HCT116 (cell line): ENCODE measurements at regions not wholly inside any gene's neighbourhood (a gene's known extent, or its start where the extent isn't known, plus 50 kb on each side); places are given as distances from the start of the nearest gene placed in this dataset.

ENCODE experiments used
- ATAC-seq: fragments of 200-7000 bp; cut with Tn5 transposase; 2 replicates; pipeline ENCODE4 v1.9.1; 2020; ENCODE audit warnings: mild to moderate bottlenecking, moderate library complexity
- BruUV-seq: library from RNA; stranded (reverse); fragments of 400-500 nt; replicated peaks from 2 replicates; lab custom pipeline; 2021; lab: Mats Ljungman, UMichigan
- CTCF ChIA-PET: fragments of 300-600 bp; sonication (Branson Sonifier 250); formaldehyde crosslinking; loops from one replicate; lab custom pipeline; 2021; ENCODE audit warnings: antibody characterized with exemption; lab: Charles Lee
- POLR2A ChIA-PET: fragments of 300-600, 350-600 bp; sonication (Branson Sonifier 250); formaldehyde crosslinking; loops from one replicate; lab custom pipeline; 2021; ENCODE audit warnings: antibody characterized with exemption; lab: Charles Lee
- RAD21 ChIA-PET, 2 experiments: fragments of 300-600 bp; sonication (Branson Sonifier 250); formaldehyde crosslinking; loops; one replicate each; lab custom pipeline; 2023; ENCODE audit warnings: low total read pairs in 2 of 2; ENCODE audit not compliant: uncharacterized antibody in 2 of 2, unreplicated experiment in 2 of 2, low non-redundant PET in 1 of 2; lab: Charles Lee
- DNase-seq: peaks from one replicate; pipeline ENCODE4 v3.0.0-alpha.2; 2010; ENCODE audit warnings: low read depth, low spot score
- H2AFZ ChIP-seq: fragments of 200-600 bp; shearing (Covaris generic), sonication (generic); 2 replicates; pipeline ENCODE4 v1.6.1; 2017; ENCODE audit warnings: low read depth, mixed run types, mixed read lengths, antibody characterized with exemption, low read length; ENCODE audit not compliant: poor library complexity, severe bottlenecking
- H3K27ac ChIP-seq: 2 replicates; pipeline ENCODE4 v1.5.1; 2012; ENCODE audit warnings: low read depth, low read length
- H3K27me3 ChIP-seq: fragments of 200-600 bp; sonication (generic); 2 replicates; pipeline ENCODE4 v1.6.1; 2016; ENCODE audit warnings: mixed run types, low read length, mixed read lengths; ENCODE audit not compliant: insufficient read depth
- H3K36me3 ChIP-seq, 2 experiments: fragments of 200-500 bp in 1 of 2; fragments of 200-600 bp in 1 of 2; sonication (Bioruptor generic) in 1 of 2; sonication (generic) in 1 of 2; 2 replicates each; pipeline versions ENCODE4 v1.5.1 to v1.6.1; 2014 to 2016; ENCODE audit warnings: low read length in 2 of 2, inconsistent platforms in 1 of 2, mixed read lengths in 1 of 2, mixed run types in 1 of 2; ENCODE audit not compliant: insufficient read depth in 2 of 2, control insufficient read depth in 1 of 2
- H3K4me1 ChIP-seq, 2 experiments: fragments of 200-600 bp in 1 of 2; sonication (generic) in 1 of 2; 2 replicates each; pipeline versions ENCODE4 v1.5.1 to v1.6.1; 2012 to 2017; ENCODE audit warnings: low read length in 2 of 2, inconsistent platforms in 1 of 2, mild to moderate bottlenecking in 1 of 2, mixed read lengths in 1 of 2, mixed run types in 1 of 2, moderate library complexity in 1 of 2; ENCODE audit not compliant: insufficient read depth in 2 of 2, control insufficient read depth in 1 of 2
- H3K4me2 ChIP-seq: fragments of 200-600 bp; sonication (generic); 2 replicates; pipeline ENCODE4 v1.6.1; 2017; ENCODE audit warnings: mixed run types, low read length, mixed read lengths
- H3K4me3 ChIP-seq, 2 experiments: fragments of 200-600 bp in 1 of 2; sonication (generic) in 1 of 2; replicated peaks in 1 of 2; 2 replicates each; pipeline ENCODE4 v1.5.1; 2011 to 2016; ENCODE audit warnings: low read length in 2 of 2, control low read depth in 1 of 2, low read depth in 1 of 2, mild to moderate bottlenecking in 1 of 2, mixed read lengths in 1 of 2, mixed run types in 1 of 2
- H3K79me2 ChIP-seq: fragments of 200-600 bp; sonication (generic); 2 replicates; pipeline ENCODE4 v1.6.1; 2017; ENCODE audit warnings: mild to moderate bottlenecking, mixed run types, low read length, moderate library complexity, mixed read lengths; ENCODE audit not compliant: insufficient read depth
- H3K9ac ChIP-seq: fragments of 200-600 bp; sonication (generic); 2 replicates; pipeline ENCODE4 v1.6.1; 2016; ENCODE audit warnings: low read length, mixed read lengths
- H3K9me2 ChIP-seq: fragments of 200-600 bp; sonication (generic), shearing (Covaris generic); 2 replicates; pipeline ENCODE4 v1.6.1; 2017; ENCODE audit warnings: mixed run types, mild to moderate bottlenecking, moderate library complexity; ENCODE audit not compliant: insufficient read depth
- H3K9me3 ChIP-seq, 2 experiments: fragments of 200-500 bp in 1 of 2; fragments of 200-600 bp in 1 of 2; sonication (Bioruptor generic) in 1 of 2; sonication (generic) in 1 of 2; 2 replicates each; pipeline ENCODE4 v1.6.1; 2014 to 2017; ENCODE audit warnings: low read length in 2 of 2, mixed read lengths in 2 of 2, inconsistent platforms in 1 of 2, low read depth in 1 of 2, mild to moderate bottlenecking in 1 of 2, mixed run types in 1 of 2, moderate library complexity in 1 of 2; ENCODE audit not compliant: control insufficient read depth in 1 of 2, insufficient read depth in 1 of 2
- H4K20me1 ChIP-seq: fragments of 200-600 bp; sonication (generic), shearing (Covaris generic); 2 replicates; pipeline ENCODE4 v1.6.1; 2017; ENCODE audit warnings: mixed run types, mild to moderate bottlenecking, moderate library complexity; ENCODE audit not compliant: insufficient read depth
- CBX3 ChIP-seq: IDR thresholded peaks from 2 replicates; pipeline ENCODE4 v1.6.1; 2012; ENCODE audit warnings: low read depth
- ELF1 ChIP-seq: IDR thresholded peaks from 2 replicates; pipeline ENCODE4 v1.6.1; 2012; ENCODE audit warnings: low read depth, borderline replicate concordance
- EZH2phosphoT487 ChIP-seq: fragments of 200-600 bp; IDR thresholded peaks from 2 replicates; pipeline ENCODE4 v1.6.1; 2018; ENCODE audit warnings: antibody characterized with exemption, borderline replicate concordance
- FOSL1 ChIP-seq: IDR thresholded peaks from 2 replicates; pipeline ENCODE4 v1.6.1; 2012; ENCODE audit warnings: low read depth
- JUND ChIP-seq: IDR thresholded peaks from 2 replicates; pipeline ENCODE4 v1.6.1; 2012
- POLR2A ChIP-seq: IDR thresholded peaks from 2 replicates; pipeline ENCODE4 v1.7.0; 2011; ENCODE audit warnings: borderline replicate concordance; ENCODE audit not compliant: insufficient read depth, insufficient read length; ENCODE audit errors: extremely low read depth
- RAD21 ChIP-seq: IDR thresholded peaks from 2 replicates; pipeline ENCODE4 v1.6.1; 2012; ENCODE audit warnings: low read depth, mild to moderate bottlenecking
- SIN3A ChIP-seq: IDR thresholded peaks from 2 replicates; pipeline ENCODE4 v1.6.1; 2012; ENCODE audit warnings: low read depth
- SP1 ChIP-seq: IDR thresholded peaks from 2 replicates; pipeline ENCODE4 v1.6.1; 2012; ENCODE audit warnings: low read depth
- TCF7L2 ChIP-seq: IDR thresholded peaks from 2 replicates; pipeline ENCODE4 v1.7.0; 2011; ENCODE audit warnings: borderline replicate concordance, inconsistent platforms; ENCODE audit not compliant: insufficient read depth, insufficient read length; ENCODE audit errors: extremely low read depth
- YY1 ChIP-seq: IDR thresholded peaks from 2 replicates; pipeline ENCODE4 v1.6.1; 2011; ENCODE audit warnings: low read length, low read depth, moderate library complexity, mild to moderate bottlenecking; ENCODE audit not compliant: insufficient replicate concordance; ENCODE audit errors: extremely low read depth
- ZNF274 ChIP-seq: fragments of 200-500 bp; sonication (Bioruptor generic); IDR thresholded peaks from 2 replicates; pipeline ENCODE4 v1.6.1; 2014; ENCODE audit warnings: mild to moderate bottlenecking, low read depth, low read length, inconsistent platforms
- intact Hi-C: fragments of 100-400 bp; cut with micrococcal nuclease; formaldehyde crosslinking; loops from 2 replicates; pipeline ENCODE4 v1.10.0; 2022
- TF ChIP-seq, protein P1 (sequence below): IDR thresholded peaks from 2 replicates; pipeline ENCODE4 v1.6.1; 2011; ENCODE audit warnings: mild to moderate bottlenecking, low read length, moderate library complexity; ENCODE audit not compliant: insufficient replicate concordance; ENCODE audit errors: extremely low read depth
- TF ChIP-seq, protein P2 (sequence below): IDR thresholded peaks from 2 replicates; pipeline ENCODE4 v1.6.1; 2012
- TF ChIP-seq, protein P3 (sequence below): IDR thresholded peaks from 2 replicates; pipeline ENCODE4 v1.6.1; 2012
- TF ChIP-seq, protein P4 (sequence below), 3 experiments: fragments of 200-600 bp in 1 of 3; sonication (generic) in 1 of 3; IDR thresholded peaks in 2 of 3; conservative IDR thresholded peaks in 1 of 3; 2 replicates each; pipeline ENCODE4 v1.5.1; 2012 to 2017; ENCODE audit warnings: low read depth in 2 of 3, low read length in 2 of 3, antibody characterized with exemption in 1 of 3, borderline replicate concordance in 1 of 3, control low read depth in 1 of 3, mild to moderate bottlenecking in 1 of 3, mixed read lengths in 1 of 3, mixed run types in 1 of 3, moderate library complexity in 1 of 3; ENCODE audit not compliant: insufficient read depth in 1 of 3

DNA sequence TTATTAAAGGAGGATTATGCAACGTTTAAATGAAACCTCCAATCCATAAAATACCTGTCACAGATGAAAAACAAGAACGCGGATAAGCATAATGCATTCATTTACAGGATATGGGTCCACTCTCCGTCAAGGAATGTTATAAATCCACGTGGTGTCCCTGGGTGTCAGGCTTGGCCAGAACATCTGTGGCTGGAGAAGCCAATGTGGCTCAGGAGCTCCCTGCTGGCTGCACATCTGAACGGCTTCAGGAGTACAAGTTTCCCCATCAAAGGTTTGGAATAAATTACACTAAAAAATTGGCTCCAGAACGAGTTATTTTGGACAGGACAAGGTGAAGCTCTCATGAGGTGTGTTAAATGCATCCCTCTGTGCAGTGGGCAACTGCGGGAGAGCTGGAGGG, 87.8 kb upstream of the LEF1 start:
- Histone ChIP-seq H3K4me2 (no peak overlapping the region), H3K4me3 (no peak overlapping the region), H2AFZ (no peak overlapping the region), H3K79me2 (no peaks in the 10 kb centered on the region), H3K36me3 (no peaks in the 10 kb centered on the region), H4K20me1 (no peaks in the 10 kb centered on the region), H3K9me3 (no peaks in the 10 kb centered on the region), H3K27ac (no peak overlapping the region), H3K9me2 (no peaks in the 10 kb centered on the region), H3K4me1 (no peaks in the 10 kb centered on the region), H3K9ac (no peak overlapping the region), H3K27me3 (no peaks in the 10 kb centered on the region)
- CTCF ChIA-PET = no interaction called here
- TF ChIP-seq TCF7L2 (no peak), FOSL1 (no peak), SP1 (no peak), YY1 (no peak), POLR2A (no peak), RAD21 (no peak), EZH2phosphoT487 (no peak), SIN3A (no peak), CBX3 (no peak), ZNF274 (no peak), ELF1 (no peak), JUND (no peak)
- TF ChIP-seq, protein P1, sequence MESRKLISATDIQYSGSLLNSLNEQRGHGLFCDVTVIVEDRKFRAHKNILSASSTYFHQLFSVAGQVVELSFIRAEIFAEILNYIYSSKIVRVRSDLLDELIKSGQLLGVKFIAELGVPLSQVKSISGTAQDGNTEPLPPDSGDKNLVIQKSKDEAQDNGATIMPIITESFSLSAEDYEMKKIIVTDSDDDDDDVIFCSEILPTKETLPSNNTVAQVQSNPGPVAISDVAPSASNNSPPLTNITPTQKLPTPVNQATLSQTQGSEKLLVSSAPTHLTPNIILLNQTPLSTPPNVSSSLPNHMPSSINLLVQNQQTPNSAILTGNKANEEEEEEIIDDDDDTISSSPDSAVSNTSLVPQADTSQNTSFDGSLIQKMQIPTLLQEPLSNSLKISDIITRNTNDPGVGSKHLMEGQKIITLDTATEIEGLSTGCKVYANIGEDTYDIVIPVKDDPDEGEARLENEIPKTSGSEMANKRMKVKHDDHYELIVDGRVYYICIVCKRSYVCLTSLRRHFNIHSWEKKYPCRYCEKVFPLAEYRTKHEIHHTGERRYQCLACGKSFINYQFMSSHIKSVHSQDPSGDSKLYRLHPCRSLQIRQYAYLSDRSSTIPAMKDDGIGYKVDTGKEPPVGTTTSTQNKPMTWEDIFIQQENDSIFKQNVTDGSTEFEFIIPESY = no peak
- TF ChIP-seq, protein P2, sequence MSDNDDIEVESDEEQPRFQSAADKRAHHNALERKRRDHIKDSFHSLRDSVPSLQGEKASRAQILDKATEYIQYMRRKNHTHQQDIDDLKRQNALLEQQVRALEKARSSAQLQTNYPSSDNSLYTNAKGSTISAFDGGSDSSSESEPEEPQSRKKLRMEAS = no peak
- TF ChIP-seq, protein P3, sequence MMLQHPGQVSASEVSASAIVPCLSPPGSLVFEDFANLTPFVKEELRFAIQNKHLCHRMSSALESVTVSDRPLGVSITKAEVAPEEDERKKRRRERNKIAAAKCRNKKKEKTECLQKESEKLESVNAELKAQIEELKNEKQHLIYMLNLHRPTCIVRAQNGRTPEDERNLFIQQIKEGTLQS = no peak
- TF ChIP-seq, protein P4, sequence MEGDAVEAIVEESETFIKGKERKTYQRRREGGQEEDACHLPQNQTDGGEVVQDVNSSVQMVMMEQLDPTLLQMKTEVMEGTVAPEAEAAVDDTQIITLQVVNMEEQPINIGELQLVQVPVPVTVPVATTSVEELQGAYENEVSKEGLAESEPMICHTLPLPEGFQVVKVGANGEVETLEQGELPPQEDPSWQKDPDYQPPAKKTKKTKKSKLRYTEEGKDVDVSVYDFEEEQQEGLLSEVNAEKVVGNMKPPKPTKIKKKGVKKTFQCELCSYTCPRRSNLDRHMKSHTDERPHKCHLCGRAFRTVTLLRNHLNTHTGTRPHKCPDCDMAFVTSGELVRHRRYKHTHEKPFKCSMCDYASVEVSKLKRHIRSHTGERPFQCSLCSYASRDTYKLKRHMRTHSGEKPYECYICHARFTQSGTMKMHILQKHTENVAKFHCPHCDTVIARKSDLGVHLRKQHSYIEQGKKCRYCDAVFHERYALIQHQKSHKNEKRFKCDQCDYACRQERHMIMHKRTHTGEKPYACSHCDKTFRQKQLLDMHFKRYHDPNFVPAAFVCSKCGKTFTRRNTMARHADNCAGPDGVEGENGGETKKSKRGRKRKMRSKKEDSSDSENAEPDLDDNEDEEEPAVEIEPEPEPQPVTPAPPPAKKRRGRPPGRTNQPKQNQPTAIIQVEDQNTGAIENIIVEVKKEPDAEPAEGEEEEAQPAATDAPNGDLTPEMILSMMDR (IDR thresholded peaks at IDR 0.05 in 2 of 3, conservative IDR thresholded peaks at IDR 0.05 in 1 of 3; ENCODE audit: borderline replicate concordance in 1 of 3, insufficient read depth in 1 of 3, low read depth in 2 of 3, low read length in 2 of 3) = no peak
- RAD21 ChIA-PET = no interaction called here
- BruUV-seq = no TSS peak
- POLR2A ChIA-PET = no interaction called here
- DNase-seq (no peak), ATAC-seq (no peak)
- intact Hi-C loops = no loop called here
